NCI-H460 (cell line): ENCODE measurements at regions not wholly inside any gene's neighbourhood (a gene's known extent, or its start where the extent isn't known, plus 50 kb on each side); places are given as distances from the start of the nearest gene placed in this dataset.
A peak's percentile ranks its signal among the peaks of the same experiment; 100 is the strongest.

ENCODE experiments used
- DNase-seq: peaks from one replicate; pipeline ENCODE4 v3.0.0-alpha.2; 2016; ENCODE audit warnings: low read depth; ENCODE audit errors: extremely low read depth

DNA sequence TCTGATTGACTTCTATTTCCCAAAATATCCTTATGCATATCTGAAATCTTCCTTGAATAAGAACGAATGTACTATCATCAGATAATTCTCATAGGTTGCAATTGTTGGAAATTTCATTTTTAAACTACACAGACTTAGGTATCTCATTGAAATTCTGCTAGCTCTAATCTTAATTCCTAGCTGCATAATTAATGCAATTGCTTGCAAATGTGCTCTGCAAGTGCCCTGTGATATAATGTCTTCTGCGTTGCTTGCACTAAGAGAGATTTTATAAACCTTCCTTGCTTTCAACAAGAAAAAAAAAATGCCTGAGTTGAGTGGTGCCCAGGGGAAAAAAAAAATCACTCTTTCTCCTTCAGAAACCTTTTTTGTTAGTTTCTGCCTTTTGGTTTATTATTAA lies 354.9 kb downstream of the TFAP2A start:
- no peak for DNase-seq

DNA sequence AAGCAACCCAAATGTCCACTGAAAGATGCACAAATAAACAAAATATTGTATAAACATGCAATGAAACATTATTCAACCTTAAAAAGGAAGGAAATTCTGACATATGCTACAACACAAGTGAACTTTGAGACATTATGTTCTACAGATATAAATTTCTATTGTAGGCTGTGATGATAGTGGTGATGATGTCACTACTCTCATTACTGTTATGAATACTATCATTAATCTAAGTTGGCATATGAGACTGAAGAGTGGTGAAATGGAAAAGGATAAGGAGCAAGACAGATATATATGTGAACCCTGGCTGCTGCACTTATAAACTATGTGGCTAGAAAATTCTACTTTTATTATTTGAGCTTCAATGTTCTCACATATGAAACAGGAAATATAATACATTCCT lies 360.2 kb downstream of the TFAP2A start:
- DNase-seq, result no peak

DNA sequence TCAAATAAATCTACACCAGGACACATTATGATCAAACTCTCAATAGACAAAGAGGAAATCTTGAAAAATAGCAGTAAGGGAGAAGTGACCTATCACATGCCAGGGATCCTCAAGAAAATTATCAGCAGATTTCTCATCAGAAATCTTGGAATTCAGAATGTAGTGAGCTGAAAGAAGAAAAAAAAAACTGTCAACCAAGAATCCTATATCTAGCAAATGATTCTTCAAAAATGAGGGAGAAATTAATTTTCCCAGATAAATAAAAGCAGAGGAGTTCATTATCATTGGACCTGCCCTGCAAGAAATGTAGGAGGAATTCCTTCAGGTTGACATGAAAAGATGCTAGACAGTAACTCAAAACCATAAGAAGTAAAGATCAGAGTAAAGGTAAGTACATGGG lies 363.6 kb downstream of the TFAP2A start:
- DNase-seq, result no peak

DNA sequence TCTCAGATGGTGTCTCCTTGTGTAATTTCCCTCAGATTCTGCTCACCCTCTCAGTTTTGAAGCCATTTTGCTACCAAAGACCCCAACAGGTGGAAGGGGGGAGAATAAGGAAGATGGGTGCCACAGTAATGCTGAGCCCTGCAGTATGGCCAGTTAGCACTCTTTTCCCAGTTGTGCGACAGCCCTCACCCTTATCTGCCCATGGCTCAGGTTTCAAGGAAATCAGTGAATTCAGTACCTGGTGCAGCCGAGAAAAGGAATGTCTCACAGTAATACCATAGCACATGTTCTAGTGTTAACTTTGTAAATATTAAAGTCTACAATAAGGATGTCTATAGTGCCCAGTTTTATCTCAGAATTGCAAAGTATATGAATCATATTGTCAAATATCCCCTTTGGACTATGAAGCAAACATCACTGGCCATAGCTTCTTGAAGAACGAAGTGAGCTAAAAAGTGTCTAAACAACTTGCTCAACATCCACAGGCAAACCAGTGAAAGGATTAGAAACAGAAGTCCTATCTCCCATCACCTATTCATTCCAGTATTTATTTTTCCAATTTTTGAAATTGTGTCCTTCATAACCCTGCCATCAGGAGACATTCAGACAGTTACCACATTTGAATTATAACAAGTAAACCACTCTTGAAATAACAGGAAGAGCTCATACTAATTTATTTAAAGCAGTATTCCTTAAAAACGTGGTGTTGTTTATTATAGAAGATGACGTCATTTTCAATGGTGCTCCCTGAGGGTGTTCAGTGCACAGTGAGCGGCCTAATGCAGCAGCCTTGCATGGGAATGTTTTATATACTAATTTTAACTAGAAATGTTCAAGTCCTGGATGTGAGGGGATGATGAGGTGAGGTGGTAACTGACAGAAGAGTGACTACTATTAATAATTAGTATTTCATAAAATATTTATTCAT lies 366.2 kb downstream of the TFAP2A start:
- DNase-seq, result no peak

GRCh38 chr6:10042280-10042679 lies 372.6 kb downstream of the TFAP2A start:
- DNase-seq, result no peak

DNA sequence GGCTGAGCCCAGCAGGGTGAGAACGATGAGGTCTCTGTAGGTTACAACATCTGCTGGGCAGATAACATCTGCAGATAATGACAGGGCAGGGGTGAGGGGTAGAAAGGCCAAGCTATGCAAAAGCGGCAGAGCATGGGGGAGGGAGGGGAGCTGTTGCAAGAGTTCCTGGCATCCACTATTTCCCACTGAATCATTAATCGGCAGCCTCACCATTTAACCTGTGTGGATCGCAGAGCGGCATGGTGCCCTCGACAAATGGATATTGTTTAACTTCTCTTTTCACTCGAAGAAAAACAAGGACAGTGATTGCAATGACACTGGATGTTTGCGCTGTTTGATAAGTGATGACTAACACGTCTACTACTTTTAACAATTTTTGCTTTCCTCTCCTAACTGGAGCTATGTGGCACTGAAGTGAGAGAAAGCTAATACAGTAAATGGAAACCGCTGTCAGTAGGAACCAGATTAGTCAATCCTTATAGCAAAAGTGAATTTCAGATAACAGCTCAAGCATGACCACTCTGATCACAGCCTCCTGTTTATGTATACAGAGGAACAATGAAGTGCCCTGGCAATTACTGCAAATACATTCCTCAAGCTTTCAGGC lies 381.5 kb downstream of the TFAP2A start:
- peak; percentile 90 for DNase-seq

- DNase-seq, result no peak
Observed at GRCh38 chr6:10031617-10032016, 383.3 kb downstream of the TFAP2A start.

DNA sequence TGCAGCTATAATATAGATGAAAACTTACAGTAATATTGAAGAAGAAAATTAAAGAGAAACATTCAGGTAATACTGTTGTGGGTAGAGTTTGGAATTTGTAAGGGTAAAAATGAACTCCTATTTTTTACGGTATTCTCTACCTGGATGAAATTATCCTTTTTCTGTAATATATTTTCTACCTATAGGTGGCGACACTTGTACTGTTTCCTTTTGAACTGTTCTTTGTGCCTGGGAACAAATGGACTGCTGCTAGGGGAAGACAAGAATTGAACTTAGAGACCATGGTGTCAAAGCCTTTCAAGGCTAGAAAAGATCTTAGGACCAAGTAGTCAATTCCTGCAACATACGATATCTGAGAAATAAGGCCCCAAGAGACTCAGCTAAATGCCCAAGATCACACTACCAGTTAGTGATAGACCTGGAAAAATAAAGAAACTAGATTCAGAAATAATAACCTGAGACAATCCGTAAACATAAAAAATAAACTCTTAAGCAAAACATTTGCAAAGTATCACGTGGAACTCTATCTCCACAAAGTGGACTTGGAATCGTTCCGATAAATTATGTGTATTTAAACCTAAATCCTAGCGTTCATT lies 383.8 kb downstream of the TFAP2A start:
- DNase-seq, result no peak

GRCh38 chr6:10028222-10028621 lies 386.7 kb downstream of the TFAP2A start:
- no peak for DNase-seq

DNA sequence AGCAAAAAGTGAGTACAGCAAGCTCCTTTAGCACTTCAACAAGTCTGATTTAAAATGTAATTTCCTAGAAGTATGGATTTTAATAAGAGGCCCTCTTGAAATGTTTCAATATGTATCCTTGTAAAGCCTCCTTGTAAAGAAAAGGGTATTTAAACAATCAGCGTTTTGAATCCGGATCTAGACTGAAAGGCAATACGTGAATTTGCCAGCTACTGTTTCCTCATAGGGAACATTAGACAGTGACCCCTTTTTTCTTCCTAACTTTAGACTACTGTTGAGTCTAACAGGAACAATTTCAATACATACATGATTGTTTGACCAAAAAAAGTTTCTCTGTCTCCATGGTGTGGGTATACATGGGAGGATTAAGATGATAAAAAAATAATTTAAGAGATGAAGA lies 395.0 kb downstream of the TFAP2A start:
- no peak for DNase-seq

DNA sequence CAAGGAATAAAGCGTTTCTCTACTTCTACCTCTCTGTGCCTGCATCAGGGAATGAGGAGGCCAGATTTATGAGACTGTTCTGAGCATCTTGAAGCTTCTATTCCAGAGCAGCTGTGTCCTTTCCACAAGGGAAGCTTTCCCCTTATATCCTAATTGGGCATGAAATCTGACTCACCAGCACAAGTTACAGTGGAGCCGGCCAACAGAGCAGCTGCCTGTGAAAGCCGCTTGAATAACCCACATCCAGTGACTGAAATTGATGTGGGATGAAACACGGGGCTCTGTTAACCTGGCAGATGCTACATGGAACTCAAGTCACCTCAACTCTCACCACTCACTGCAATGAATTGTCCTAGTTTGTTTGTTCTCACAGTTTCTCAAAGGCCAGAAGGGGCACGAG lies 400.3 kb downstream of the TFAP2A start:
- DNase-seq, result no peak

GRCh38 chr6:10000551-10000950 lies 414.3 kb downstream of the TFAP2A start:
- DNase-seq, result no peak

DNA sequence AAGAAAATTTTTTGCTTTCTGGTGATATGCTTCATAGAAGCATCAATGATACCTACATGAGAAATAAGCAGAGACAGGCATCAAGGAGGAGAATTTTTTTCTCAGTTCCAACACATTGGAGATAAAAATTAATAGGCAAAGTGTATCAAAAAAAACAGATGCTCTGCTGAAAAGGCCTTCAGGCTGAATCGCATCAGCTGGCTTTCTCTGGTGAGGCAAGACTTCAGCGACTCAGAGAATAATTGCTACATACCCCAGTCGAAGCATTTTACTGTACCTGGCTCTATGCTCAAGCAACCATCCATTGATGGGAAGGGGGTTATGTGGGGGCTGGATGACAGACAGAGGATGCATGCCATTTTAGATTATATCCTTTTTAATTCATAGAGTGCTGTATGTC lies 415.1 kb downstream of the TFAP2A start:
- DNase-seq, result no peak

- no peak for DNase-seq
Observed at GRCh38 chr6:9986273-9986672, 428.6 kb downstream of the TFAP2A start.

DNA sequence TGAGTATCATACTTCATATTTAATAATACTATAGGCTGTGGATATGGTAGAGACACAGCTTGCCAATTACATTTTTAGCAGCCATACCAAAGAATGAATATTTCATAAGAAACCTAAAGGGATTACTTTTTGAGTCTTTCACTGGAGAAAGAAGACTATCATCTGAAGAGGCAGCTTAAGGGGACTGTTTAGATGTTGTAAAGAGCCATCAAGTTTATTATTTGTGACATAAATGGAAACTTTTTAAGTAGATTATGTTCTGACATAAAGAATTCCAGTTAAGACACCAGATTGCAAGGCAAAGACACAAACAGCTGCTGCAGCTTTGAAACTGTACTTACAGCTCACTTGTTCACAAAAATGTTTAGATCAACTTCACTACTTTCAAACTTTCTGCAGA lies 429.4 kb downstream of the TFAP2A start:
- no peak for DNase-seq

DNA sequence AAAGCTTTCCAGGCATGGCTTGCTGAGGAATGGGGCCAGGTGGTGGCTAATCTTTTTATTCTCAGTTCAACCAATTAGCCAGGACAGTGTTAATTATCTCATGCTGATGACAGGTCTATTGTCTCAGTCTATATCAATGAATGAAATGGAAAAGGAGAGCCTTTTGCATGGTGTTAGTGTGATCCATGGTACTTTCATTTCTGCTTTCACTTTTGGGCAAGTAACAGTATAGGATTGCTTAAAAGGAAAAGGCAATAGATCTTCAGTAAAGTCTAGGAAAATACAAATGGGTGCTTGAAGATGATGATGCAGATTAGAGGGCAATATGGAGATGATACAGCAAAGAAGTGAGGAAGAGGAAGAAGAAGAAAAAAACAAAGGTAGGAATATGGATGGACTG lies 430.3 kb downstream of the TFAP2A start:
- DNase-seq, result no peak

DNA sequence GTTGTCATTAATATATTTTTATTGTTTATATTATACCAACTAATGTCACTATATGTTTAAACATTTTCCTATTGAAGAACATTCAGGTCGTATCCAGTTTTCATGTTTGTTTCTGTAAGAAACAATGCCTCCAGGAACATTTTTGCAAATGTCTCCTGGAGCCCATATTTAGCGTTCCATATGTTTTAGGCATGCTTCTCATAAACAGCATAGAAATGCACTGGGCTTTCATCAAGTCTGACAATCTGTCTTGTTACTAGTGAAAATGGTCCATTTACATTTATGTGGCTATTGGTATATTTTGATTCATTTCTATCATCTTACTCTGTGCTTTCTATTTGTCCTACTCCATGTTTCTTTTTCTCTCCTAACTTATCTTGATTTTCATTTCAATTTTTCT lies 431.7 kb downstream of the TFAP2A start:
- no peak for DNase-seq

DNA sequence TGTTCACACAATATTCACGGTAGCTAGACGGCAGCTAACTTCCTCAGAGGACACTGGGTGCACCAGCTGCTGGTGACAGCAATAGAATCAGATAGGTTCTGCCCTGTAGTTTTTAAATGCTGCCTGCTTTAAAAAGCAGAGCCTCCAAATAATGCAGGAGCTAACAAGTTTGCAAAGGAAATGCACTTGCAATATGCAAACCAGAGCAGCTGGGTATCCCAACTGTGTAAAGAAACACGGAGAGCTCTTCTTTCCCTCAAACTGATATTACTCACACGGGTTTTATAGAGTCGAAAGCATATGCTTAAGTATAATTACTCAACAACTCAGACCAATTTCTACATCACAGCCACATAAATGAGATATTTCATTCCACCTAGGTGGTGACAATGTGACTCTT lies 432.7 kb downstream of the TFAP2A start:
- no peak for DNase-seq

DNA sequence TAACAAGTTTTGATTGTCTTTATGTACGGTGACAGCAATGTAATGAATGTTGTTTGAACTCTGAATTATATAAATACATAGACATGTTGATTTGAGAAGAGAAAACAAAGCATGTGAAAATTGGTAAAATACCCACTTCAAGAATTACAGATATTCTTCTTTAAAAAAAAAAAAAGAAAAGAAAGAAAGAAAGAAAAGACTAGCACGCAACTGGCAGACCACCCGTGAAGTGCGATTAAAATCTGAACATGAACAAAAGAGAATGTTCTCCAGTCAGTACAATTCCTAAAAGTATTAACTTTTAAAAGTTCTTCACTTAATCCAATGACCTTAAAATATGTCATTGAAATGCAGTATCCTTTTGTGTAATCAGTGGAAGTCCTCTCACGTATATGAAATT lies 434.9 kb downstream of the TFAP2A start:
- DNase-seq, result no peak

GRCh38 chr6:9978480-9978879 lies 436.4 kb downstream of the TFAP2A start:
- DNase-seq, result no peak

- no peak for DNase-seq
Observed at GRCh38 chr6:9977411-9977810, 437.5 kb downstream of the TFAP2A start.

- DNase-seq, result no peak
Observed at GRCh38 chr6:9961646-9962045, 453.2 kb downstream of the TFAP2A start.
